ENCODE measurements at regions not wholly inside any gene's neighbourhood (a gene's known extent, or its start where the extent isn't known, plus 50 kb on each side); places are given as distances from the start of the nearest gene placed in this dataset.

GRCh38 chr12:89041078-89041477 is 311.2 kb downstream of the DUSP6 start:
- Histone ChIP-seq H3K4me1 (ENCODE audit: control insufficient read depth, insufficient read depth, low read length) (no peaks in the 10 kb centered on the region), H3K4me3 (ENCODE audit: low read depth, low read length) (no peak overlapping the region), H3K9ac (ENCODE audit: low read depth, low read length) (no peak overlapping the region), H3K27me3 (ENCODE audit: control insufficient read depth, insufficient read depth, low read length) (no peaks in the 10 kb centered on the region), H3K36me3 (ENCODE audit: control insufficient read depth, insufficient read depth, low read length) (no peaks in the 10 kb centered on the region), H3K9me3 (ENCODE audit: control insufficient read depth, insufficient read depth, low read length) (no peaks in the 10 kb centered on the region)

- no peaks in the 10 kb centered on the region for H3K4me1 ChIP-seq (ENCODE audit: control insufficient read depth, insufficient read depth, low read length)
- no peaks in the 10 kb centered on the region for H3K9me3 ChIP-seq (ENCODE audit: control insufficient read depth, insufficient read depth, low read length)
- H3K9ac ChIP-seq (ENCODE audit: low read depth, low read length), result no peak overlapping the region
- no peak overlapping the region for H3K4me3 ChIP-seq (ENCODE audit: low read depth, low read length)
- H3K27me3 ChIP-seq (ENCODE audit: control insufficient read depth, insufficient read depth, low read length), result no peaks in the 10 kb centered on the region
- H3K36me3 ChIP-seq (ENCODE audit: control insufficient read depth, insufficient read depth, low read length), result no peaks in the 10 kb centered on the region
These were observed 311.9 kb downstream of the DUSP6 start for GRCh38 chr12:89040146-89040964.

GRCh38 chr12:89038831-89039512 is 313.3 kb downstream of the DUSP6 start:
- no peaks in the 10 kb centered on the region for H3K36me3 ChIP-seq (ENCODE audit: control insufficient read depth, insufficient read depth, low read length)
- no peak overlapping the region for H3K4me3 ChIP-seq (ENCODE audit: low read depth, low read length)
- no peaks in the 10 kb centered on the region for H3K4me1 ChIP-seq (ENCODE audit: control insufficient read depth, insufficient read depth, low read length)
- H3K9ac ChIP-seq (ENCODE audit: low read depth, low read length), result no peak overlapping the region
- H3K27me3 ChIP-seq (ENCODE audit: control insufficient read depth, insufficient read depth, low read length), result no peaks in the 10 kb centered on the region
- no peaks in the 10 kb centered on the region for H3K9me3 ChIP-seq (ENCODE audit: control insufficient read depth, insufficient read depth, low read length)

GRCh38 chr12:89033062-89033461 is 319.2 kb downstream of the DUSP6 start:
- Histone ChIP-seq H3K36me3 (ENCODE audit: control insufficient read depth, insufficient read depth, low read length) (no peaks in the 10 kb centered on the region), H3K4me1 (ENCODE audit: control insufficient read depth, insufficient read depth, low read length) (no peaks in the 10 kb centered on the region), H3K9ac (ENCODE audit: low read depth, low read length) (no peak overlapping the region), H3K27me3 (ENCODE audit: control insufficient read depth, insufficient read depth, low read length) (no peaks in the 10 kb centered on the region), H3K4me3 (ENCODE audit: low read depth, low read length) (no peak overlapping the region), H3K9me3 (ENCODE audit: control insufficient read depth, insufficient read depth, low read length) (no peaks in the 10 kb centered on the region)

- H3K4me3 ChIP-seq (ENCODE audit: low read depth, low read length), result no peak overlapping the region
- no peak overlapping the region for H3K9ac ChIP-seq (ENCODE audit: low read depth, low read length)
- H3K36me3 ChIP-seq (ENCODE audit: control insufficient read depth, insufficient read depth, low read length), result no peaks in the 10 kb centered on the region
- no peaks in the 10 kb centered on the region for H3K27me3 ChIP-seq (ENCODE audit: control insufficient read depth, insufficient read depth, low read length)
- no peaks in the 10 kb centered on the region for H3K9me3 ChIP-seq (ENCODE audit: control insufficient read depth, insufficient read depth, low read length)
- no peaks in the 10 kb centered on the region for H3K4me1 ChIP-seq (ENCODE audit: control insufficient read depth, insufficient read depth, low read length)
These were observed 322.3 kb downstream of the DUSP6 start for GRCh38 chr12:89029961-89030360.

- H3K9ac ChIP-seq (ENCODE audit: low read depth, low read length), result no peak overlapping the region
- H3K9me3 ChIP-seq (ENCODE audit: control insufficient read depth, insufficient read depth, low read length), result no peaks in the 10 kb centered on the region
- H3K4me1 ChIP-seq (ENCODE audit: control insufficient read depth, insufficient read depth, low read length), result no peaks in the 10 kb centered on the region
- H3K27me3 ChIP-seq (ENCODE audit: control insufficient read depth, insufficient read depth, low read length), result no peaks in the 10 kb centered on the region
- H3K36me3 ChIP-seq (ENCODE audit: control insufficient read depth, insufficient read depth, low read length), result no peaks in the 10 kb centered on the region
- H3K4me3 ChIP-seq (ENCODE audit: low read depth, low read length), result no peak overlapping the region
These were observed 327.7 kb downstream of the DUSP6 start for GRCh38 chr12:89024580-89024979.

GRCh38 chr12:89023936-89024335 is 328.4 kb downstream of the DUSP6 start:
- Histone ChIP-seq H3K9me3 (ENCODE audit: control insufficient read depth, insufficient read depth, low read length) (no peaks in the 10 kb centered on the region), H3K36me3 (ENCODE audit: control insufficient read depth, insufficient read depth, low read length) (no peaks in the 10 kb centered on the region), H3K9ac (ENCODE audit: low read depth, low read length) (no peak overlapping the region), H3K4me3 (ENCODE audit: low read depth, low read length) (no peak overlapping the region), H3K4me1 (ENCODE audit: control insufficient read depth, insufficient read depth, low read length) (no peaks in the 10 kb centered on the region), H3K27me3 (ENCODE audit: control insufficient read depth, insufficient read depth, low read length) (peaks cover 2% of the 10 kb centered on the region)

GRCh38 chr12:89020689-89021088 is 331.6 kb downstream of the DUSP6 start:
- Histone ChIP-seq H3K4me1 (ENCODE audit: control insufficient read depth, insufficient read depth, low read length) (no peaks in the 10 kb centered on the region), H3K9ac (ENCODE audit: low read depth, low read length) (no peak overlapping the region), H3K4me3 (ENCODE audit: low read depth, low read length) (no peak overlapping the region), H3K9me3 (ENCODE audit: control insufficient read depth, insufficient read depth, low read length) (no peaks in the 10 kb centered on the region), H3K27me3 (ENCODE audit: control insufficient read depth, insufficient read depth, low read length) (peaks cover 3% of the 10 kb centered on the region), H3K36me3 (ENCODE audit: control insufficient read depth, insufficient read depth, low read length) (no peaks in the 10 kb centered on the region)

GRCh38 chr12:89020121-89020480 is 332.2 kb downstream of the DUSP6 start:
- Histone ChIP-seq H3K9me3 (ENCODE audit: control insufficient read depth, insufficient read depth, low read length) (no peaks in the 10 kb centered on the region), H3K4me3 (ENCODE audit: low read depth, low read length) (no peak overlapping the region), H3K27me3 (ENCODE audit: control insufficient read depth, insufficient read depth, low read length) (peaks cover 3% of the 10 kb centered on the region), H3K9ac (ENCODE audit: low read depth, low read length) (no peak overlapping the region), H3K36me3 (ENCODE audit: control insufficient read depth, insufficient read depth, low read length) (no peaks in the 10 kb centered on the region), H3K4me1 (ENCODE audit: control insufficient read depth, insufficient read depth, low read length) (no peaks in the 10 kb centered on the region)

- Histone ChIP-seq H3K4me3 (ENCODE audit: low read depth, low read length) (no peak overlapping the region), H3K9ac (ENCODE audit: low read depth, low read length) (no peak overlapping the region), H3K9me3 (ENCODE audit: control insufficient read depth, insufficient read depth, low read length) (no peaks in the 10 kb centered on the region), H3K36me3 (ENCODE audit: control insufficient read depth, insufficient read depth, low read length) (no peaks in the 10 kb centered on the region), H3K27me3 (ENCODE audit: control insufficient read depth, insufficient read depth, low read length) (peaks cover 3% of the 10 kb centered on the region), H3K4me1 (ENCODE audit: control insufficient read depth, insufficient read depth, low read length) (no peaks in the 10 kb centered on the region)
These were observed 332.7 kb downstream of the DUSP6 start for GRCh38 chr12:89019439-89020120.

- Histone ChIP-seq H3K27me3 (ENCODE audit: control insufficient read depth, insufficient read depth, low read length) (peaks cover 3% of the 10 kb centered on the region), H3K9me3 (ENCODE audit: control insufficient read depth, insufficient read depth, low read length) (no peaks in the 10 kb centered on the region), H3K36me3 (ENCODE audit: control insufficient read depth, insufficient read depth, low read length) (no peaks in the 10 kb centered on the region), H3K4me1 (ENCODE audit: control insufficient read depth, insufficient read depth, low read length) (no peaks in the 10 kb centered on the region), H3K9ac (ENCODE audit: low read depth, low read length) (peak overlapping the region; percentile 49), H3K4me3 (ENCODE audit: low read depth, low read length) (peak overlapping the region; percentile 41)
These were observed 335.1 kb downstream of the DUSP6 start for GRCh38 chr12:89016970-89017778.
